CD4-positive, alpha-beta T cell treated with Interleukin-17A for 1 hour (primary cell): ENCODE measurements at regions not wholly inside any gene's neighbourhood (a gene's known extent, or its start where the extent isn't known, plus 50 kb on each side); places are given as distances from the start of the nearest gene placed in this dataset.
A peak's percentile ranks its signal among the peaks of the same experiment; 100 is the strongest.
"Not testable (repeated sequence)": the region's sequence is repeated elsewhere in the genome, so short reads cannot be mapped to it uniquely, and the experiment has no call there.

Source experiments
- DNase-seq: peaks from one replicate; pipeline ENCODE4 v3.0.0-alpha.2; 2020

- no peak for DNase-seq
These were observed 99.9 kb upstream of the SLC24A4 start for GRCh38 chr14:92223025-92223424.

- no peak for DNase-seq
These were observed 98.5 kb upstream of the SLC24A4 start for GRCh38 chr14:92224358-92224954.

GRCh38 chr14:92225731-92226130, 97.2 kb upstream of the SLC24A4 start:
- DNase-seq: no peak

GRCh38 chr14:92226166-92226565, 96.8 kb upstream of the SLC24A4 start:
- not testable (repeated sequence) for DNase-seq

GRCh38 chr14:92236243-92236900, 86.6 kb upstream of the SLC24A4 start:
- no peak for DNase-seq

- no peak for DNase-seq
These were observed 82.3 kb upstream of the SLC24A4 start for GRCh38 chr14:92240658-92241057.

- no peak for DNase-seq
These were observed 80.9 kb upstream of the SLC24A4 start for GRCh38 chr14:92241966-92242595.

- DNase-seq: no peak
These were observed 78.2 kb upstream of the SLC24A4 start for GRCh38 chr14:92244805-92245204.

- DNase-seq: no peak
These were observed 75.6 kb upstream of the SLC24A4 start for GRCh38 chr14:92247341-92247740.

- DNase-seq: no peak
These were observed 75.0 kb upstream of the SLC24A4 start for GRCh38 chr14:92247947-92248346.

- DNase-seq: no peak
These were observed 74.3 kb upstream of the SLC24A4 start for GRCh38 chr14:92248696-92249095.

GRCh38 chr14:92250366-92250765, 72.6 kb upstream of the SLC24A4 start:
- DNase-seq: not testable (repeated sequence)

- no peak for DNase-seq
These were observed 70.6 kb upstream of the SLC24A4 start for GRCh38 chr14:92252323-92252722.

GRCh38 chr14:92253381-92253894, 69.5 kb upstream of the SLC24A4 start:
- no peak for DNase-seq

GRCh38 chr14:92254786-92255185, 68.2 kb upstream of the SLC24A4 start:
- DNase-seq: no peak

- no peak for DNase-seq
These were observed 64.0 kb upstream of the SLC24A4 start for GRCh38 chr14:92258934-92259333.

GRCh38 chr14:92259613-92260357, 63.2 kb upstream of the SLC24A4 start:
- peak; percentile 25 for DNase-seq

GRCh38 chr14:92263681-92264080, 59.3 kb upstream of the SLC24A4 start:
- no peak for DNase-seq

- DNase-seq: no peak
These were observed 58.8 kb upstream of the SLC24A4 start for GRCh38 chr14:92264195-92264594.

- DNase-seq: no peak
These were observed 56.7 kb upstream of the SLC24A4 start for GRCh38 chr14:92266216-92266615.
